OCI-LY7 (cell line): ENCODE measurements at regions not wholly inside any gene's neighbourhood (a gene's known extent, or its start where the extent isn't known, plus 50 kb on each side); places are given as distances from the start of the nearest gene placed in this dataset.

Experiments
- BruUV-seq: library from RNA; stranded (reverse); fragments of 400-500 nt; replicated peaks from 2 replicates; lab custom pipeline; 2021; lab: Mats Ljungman, UMichigan
- CTCF ChIA-PET: fragments of 300-600 bp; sonication (Branson Sonifier 250); formaldehyde crosslinking; loops from one replicate; lab custom pipeline; 2022; ENCODE audit warnings: antibody characterized with exemption; ENCODE audit not compliant: unreplicated experiment; lab: Charles Lee
- POLR2A ChIA-PET: fragments of 300-600 bp; sonication (Branson Sonifier 250); formaldehyde crosslinking; loops from one replicate; lab custom pipeline; 2022; ENCODE audit warnings: antibody characterized with exemption; lab: Charles Lee
- DNase-seq: peaks from one replicate; pipeline ENCODE4 v3.0.0-alpha.2; 2015; ENCODE audit warnings: low spot score
- H2AFZ ChIP-seq: fragments of 200-600 bp; sonication (generic), shearing (Covaris generic); 2 replicates; pipeline ENCODE4 v1.6.1; 2014; ENCODE audit warnings: mild to moderate bottlenecking, antibody characterized with exemption, low read length, moderate library complexity
- H3K27ac ChIP-seq: fragments of 200-600 bp; sonication (generic); 2 replicates; pipeline ENCODE4 v1.5.1; 2014; ENCODE audit warnings: mixed run types, low read depth, mild to moderate bottlenecking, moderate library complexity, low read length, inconsistent platforms; ENCODE audit not compliant: poor library complexity, severe bottlenecking
- H3K36me3 ChIP-seq: fragments of 200-600 bp; sonication (generic); 2 replicates; pipeline ENCODE4 v1.6.1; 2014; ENCODE audit warnings: mild to moderate bottlenecking, antibody characterized with exemption, low read length, moderate library complexity, mixed read lengths; ENCODE audit not compliant: insufficient read depth
- H3K4me1 ChIP-seq: fragments of 200-600 bp; sonication (generic); 2 replicates; pipeline ENCODE4 v1.5.1; 2014; ENCODE audit warnings: mild to moderate bottlenecking, low read length; ENCODE audit not compliant: insufficient read depth, poor library complexity, severe bottlenecking
- H3K4me2 ChIP-seq: fragments of 200-600 bp; sonication (generic); 2 replicates; pipeline ENCODE4 v1.6.1; 2014; ENCODE audit warnings: mild to moderate bottlenecking, low read length
- H3K4me3 ChIP-seq: fragments of 200-600 bp; sonication (generic); 2 replicates; pipeline ENCODE4 v1.5.1; 2014; ENCODE audit warnings: mild to moderate bottlenecking, low read depth, low read length; ENCODE audit not compliant: poor library complexity, severe bottlenecking
- H3K79me2 ChIP-seq: fragments of 200-600 bp; sonication (generic); 2 replicates; pipeline ENCODE4 v1.6.1; 2016; ENCODE audit warnings: low read depth, mild to moderate bottlenecking, low read length, moderate library complexity, mixed read lengths; ENCODE audit not compliant: insufficient read depth
- H3K9me2 ChIP-seq: fragments of 200-600 bp; sonication (generic); 2 replicates; pipeline ENCODE4 v1.6.1; 2016; ENCODE audit warnings: mild to moderate bottlenecking, low read length, mixed read lengths; ENCODE audit not compliant: insufficient read depth
- H3K9me3 ChIP-seq: fragments of 200-600 bp; sonication (generic); 2 replicates; pipeline ENCODE4 v1.6.1; 2014; ENCODE audit warnings: mild to moderate bottlenecking, mixed run types, low read length, mixed read lengths
- H4K20me1 ChIP-seq: fragments of 200-600 bp; sonication (generic); 2 replicates; pipeline ENCODE4 v1.6.1; 2014; ENCODE audit warnings: mild to moderate bottlenecking, antibody characterized with exemption, low read length, moderate library complexity, mixed read lengths; ENCODE audit not compliant: insufficient read depth
- CTCF ChIP-seq: fragments of 200-600 bp; sonication (generic); conservative IDR thresholded peaks from 2 replicates; pipeline ENCODE4 v1.5.1; 2014; ENCODE audit warnings: mild to moderate bottlenecking, antibody characterized with exemption, low read length, moderate library complexity, mixed read lengths
- EZH2phosphoT487 ChIP-seq: fragments of 200-600 bp; sonication (generic); IDR thresholded peaks from 2 replicates; pipeline ENCODE4 v1.6.1; 2018; ENCODE audit warnings: low read depth, borderline replicate concordance, mild to moderate bottlenecking, mixed run types, antibody characterized with exemption, low read length, moderate library complexity, mixed read lengths
- intact Hi-C: fragments of 100-400 bp; cut with micrococcal nuclease; formaldehyde crosslinking; loops from one replicate; pipeline ENCODE4 v1.10.0; 2022; ENCODE audit not compliant: unreplicated experiment

DNA sequence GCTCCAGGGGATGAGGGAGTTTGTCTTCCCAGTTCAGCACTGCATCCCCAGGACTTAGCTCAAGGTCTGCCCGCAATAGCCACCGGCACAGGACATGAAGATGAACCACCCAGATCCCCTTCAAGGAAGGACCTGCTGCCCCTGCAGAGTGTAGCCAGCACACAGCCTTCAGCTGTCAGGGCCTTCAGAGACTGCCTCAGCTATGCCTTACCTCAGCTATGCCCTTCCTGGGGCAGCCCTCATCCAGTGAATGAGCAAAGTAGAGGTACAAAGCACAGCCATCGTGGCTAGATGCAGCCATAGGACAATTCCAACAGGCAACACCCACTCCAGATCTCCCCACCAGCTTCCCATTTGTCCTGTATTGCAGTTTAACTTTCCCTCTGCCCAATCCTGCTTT, 291.2 kb upstream of the STT3B start:
- H3K4me2 ChIP-seq, result no peak overlapping the region
- H3K36me3 ChIP-seq, result no peaks in the 10 kb centered on the region
- H3K9me3 ChIP-seq, result no peaks in the 10 kb centered on the region
- no peak overlapping the region for H3K27ac ChIP-seq
- H4K20me1 ChIP-seq, result no peaks in the 10 kb centered on the region
- H3K4me1 ChIP-seq, result peaks cover 33% of the 10 kb centered on the region
- TF ChIP-seq CTCF, result no peak
- TF ChIP-seq EZH2phosphoT487, result no peak
- H2AFZ ChIP-seq, result peak overlapping the region; percentile 87; the same call in 1 of the 2 replicates
- intact Hi-C loops, result no loop called here
- H3K79me2 ChIP-seq, result no peaks in the 10 kb centered on the region
- BruUV-seq, result no TSS peak
- ChIA-PET POLR2A (interaction anchor here (0.8 to 5.6 kb wide), 11 partner anchors 9 to 291 kb away, joined by 3 to 35 read pairs (median 3); partner anchors contain the start of gene STT3B), CTCF (interaction anchor here (1.3 kb wide), 1 partner anchor 9 kb away, joined by 4 read pairs; no protein-coding TSS in a partner anchor)
- no peaks in the 10 kb centered on the region for H3K9me2 ChIP-seq
- no peak for DNase-seq
- H3K4me3 ChIP-seq, result no peak overlapping the region

DNA sequence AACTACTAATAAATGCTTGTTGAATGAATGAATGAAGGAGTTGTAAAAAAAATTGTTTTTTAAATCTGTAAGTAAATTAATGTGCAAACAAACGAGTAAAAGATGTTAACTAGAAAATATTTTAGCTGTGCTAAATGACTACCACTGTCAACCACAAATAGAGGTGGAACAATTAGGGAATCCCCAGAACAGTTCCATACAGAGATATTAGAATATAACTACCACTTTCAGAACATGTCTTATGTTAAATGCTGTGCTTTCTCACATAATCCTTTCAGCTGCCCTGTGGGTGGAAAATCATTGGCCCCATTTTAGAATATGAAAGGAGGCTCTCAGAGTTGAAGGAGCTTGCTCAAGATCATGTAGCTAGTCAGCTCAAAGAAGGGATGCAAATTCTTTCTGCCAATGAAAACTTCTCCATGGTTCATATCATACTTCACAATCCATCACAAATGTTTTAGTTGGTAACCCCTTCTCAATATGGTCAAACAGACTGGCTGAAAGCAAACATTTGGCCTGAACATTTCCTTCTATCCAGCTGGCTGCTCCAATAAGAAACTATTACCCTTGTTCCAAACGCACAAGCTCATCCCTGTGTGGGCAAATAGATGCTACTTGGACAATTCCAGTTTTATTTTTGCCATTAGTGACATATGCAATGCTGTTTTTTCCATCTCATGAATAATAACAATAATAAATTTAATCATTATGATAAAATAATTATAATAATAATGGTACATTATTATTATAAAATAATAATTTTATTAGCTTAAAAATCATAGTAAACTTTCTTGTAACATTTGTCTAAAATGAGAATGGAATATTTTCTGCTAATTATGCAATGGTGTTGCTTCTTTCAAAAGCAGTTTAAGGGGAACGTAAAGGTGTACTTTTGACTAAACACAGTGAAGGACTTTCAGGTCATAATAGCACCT, 290.4 kb upstream of the STT3B start:
- DNase-seq, result no peak
- intact Hi-C loops, result no loop called here
- H2AFZ ChIP-seq, result peak overlapping the region; percentile 87; the same call in 1 of the 2 replicates
- H3K4me3 ChIP-seq, result no peak overlapping the region
- H3K9me2 ChIP-seq, result no peaks in the 10 kb centered on the region
- TF ChIP-seq EZH2phosphoT487 (no peak), CTCF (no peak)
- H3K4me2 ChIP-seq, result no peak overlapping the region
- H3K36me3 ChIP-seq, result no peaks in the 10 kb centered on the region
- ChIA-PET CTCF (no interaction called here), POLR2A (interaction anchor here (0.8 to 5.6 kb wide), 8 partner anchors 10 to 290 kb away, joined by 3 to 35 read pairs (median 3); partner anchors contain the start of gene STT3B)
- no peak overlapping the region for H3K27ac ChIP-seq
- peaks cover 33% of the 10 kb centered on the region for H3K4me1 ChIP-seq
- H3K79me2 ChIP-seq, result no peaks in the 10 kb centered on the region
- no peaks in the 10 kb centered on the region for H3K9me3 ChIP-seq
- no peaks in the 10 kb centered on the region for H4K20me1 ChIP-seq
- BruUV-seq, result no TSS peak
